HG03457 (cell line): ENCODE measurements at regions not wholly inside any gene's neighbourhood (a gene's known extent, or its start where the extent isn't known, plus 50 kb on each side); places are given as distances from the start of the nearest gene placed in this dataset.
A peak's percentile ranks its signal among the peaks of the same experiment; 100 is the strongest.
"Not testable (repeated sequence)": the region's sequence is repeated elsewhere in the genome, so short reads cannot be mapped to it uniquely, and the experiment has no call there.

Experiments
- ATAC-seq: cut with Tn5 transposase; IDR thresholded peaks from one replicate; pipeline ENCODE4 v1.9.1; 2021; ENCODE audit warnings: moderate number of reproducible peaks; ENCODE audit not compliant: unreplicated experiment

- no peak for ATAC-seq
Observed at GRCh38 chr10:80855348-80855971, 317.8 kb downstream of the SH2D4B start.

GRCh38 chr10:80856186-80856585, 318.5 kb downstream of the SH2D4B start:
- no peak for ATAC-seq

- ATAC-seq = not testable (repeated sequence)
Observed at GRCh38 chr10:80859279-80859678, 321.6 kb downstream of the SH2D4B start.

- ATAC-seq = no peak
Observed at GRCh38 chr10:80860719-80861118, 323.0 kb downstream of the SH2D4B start.

GRCh38 chr10:80861882-80862281, 324.2 kb downstream of the SH2D4B start:
- no peak for ATAC-seq

- ATAC-seq = peak; percentile 91
Observed at GRCh38 chr10:80870282-80870681, 332.6 kb downstream of the SH2D4B start.

- ATAC-seq = peak; percentile 71
Observed at GRCh38 chr10:80871083-80871482, 333.4 kb downstream of the SH2D4B start.

GRCh38 chr10:80878330-80878729, 340.6 kb downstream of the SH2D4B start:
- no peak for ATAC-seq

GRCh38 chr10:80890146-80890545, 352.4 kb downstream of the SH2D4B start:
- no peak for ATAC-seq

DNA sequence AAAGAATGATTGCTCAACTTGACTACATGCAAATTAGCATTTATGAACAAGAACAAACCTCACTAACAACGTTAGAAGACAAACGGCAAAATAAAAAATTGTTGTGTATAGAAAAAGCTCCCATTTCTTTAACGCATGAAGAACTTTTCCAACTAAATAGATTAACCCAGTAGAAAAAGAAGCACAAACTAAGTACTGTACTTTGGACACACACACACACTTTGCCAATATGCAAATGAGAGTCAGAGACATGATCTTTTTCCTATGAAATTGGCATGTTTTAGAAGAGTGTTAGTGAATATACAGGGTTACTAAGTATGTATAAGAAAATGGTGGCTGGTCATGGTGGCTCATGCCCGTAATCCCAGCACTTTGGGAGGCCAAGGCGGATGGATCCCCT, 355.6 kb downstream of the SH2D4B start:
- no peak for ATAC-seq

- ATAC-seq = no peak
Observed at GRCh38 chr10:80894311-80894791, 356.6 kb downstream of the SH2D4B start.

- no peak for ATAC-seq
Observed at GRCh38 chr10:80894797-80895467, 357.2 kb downstream of the SH2D4B start.

DNA sequence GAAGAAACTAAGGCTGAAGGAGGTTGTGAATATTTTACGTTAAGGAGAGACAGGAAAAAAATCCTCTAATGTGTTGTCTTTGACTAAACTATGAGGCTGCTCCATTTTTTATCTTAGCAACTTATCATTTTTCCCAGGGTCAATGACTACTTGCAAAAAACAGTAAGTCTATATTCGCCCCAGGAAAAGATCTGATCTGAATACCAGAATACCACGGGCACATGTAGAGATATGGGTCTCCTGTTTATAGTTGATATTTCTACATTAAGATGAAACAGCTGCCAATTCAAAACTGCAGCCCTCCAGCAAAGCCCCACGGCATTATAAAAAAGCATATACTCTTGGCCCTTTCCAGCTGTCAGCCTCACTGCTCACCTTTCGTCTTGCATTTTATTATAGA, 358.4 kb downstream of the SH2D4B start:
- ATAC-seq = no peak

GRCh38 chr10:80896959-80897358, 359.3 kb downstream of the SH2D4B start:
- no peak for ATAC-seq

GRCh38 chr10:80900661-80901060, 363.0 kb downstream of the SH2D4B start:
- no peak for ATAC-seq

- ATAC-seq = no peak
Observed at GRCh38 chr10:80908611-80909010, 370.9 kb downstream of the SH2D4B start.

DNA sequence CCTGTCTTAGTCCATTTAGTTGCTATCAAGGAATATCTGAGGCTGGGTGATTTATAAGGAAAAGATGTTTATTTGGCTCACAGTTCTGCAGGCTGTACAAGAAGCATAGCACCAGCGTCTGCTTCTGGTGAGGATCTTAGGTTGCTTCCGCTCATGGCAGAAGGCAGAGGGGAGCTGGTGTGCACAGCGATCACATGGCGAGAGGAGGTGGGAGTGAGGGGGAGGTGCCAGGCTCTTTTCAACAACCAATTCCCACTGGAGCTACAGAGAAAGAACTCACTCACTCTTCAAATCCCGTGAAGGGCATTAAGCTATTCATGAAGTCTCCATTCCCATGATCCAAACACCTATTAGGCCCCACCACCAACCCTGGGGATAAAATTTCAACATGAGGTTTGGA, 371.6 kb downstream of the SH2D4B start:
- ATAC-seq = no peak

GRCh38 chr10:80917636-80918035, 379.9 kb downstream of the SH2D4B start:
- no peak for ATAC-seq

GRCh38 chr10:80921032-80921431, 383.3 kb downstream of the SH2D4B start:
- ATAC-seq = no peak

DNA sequence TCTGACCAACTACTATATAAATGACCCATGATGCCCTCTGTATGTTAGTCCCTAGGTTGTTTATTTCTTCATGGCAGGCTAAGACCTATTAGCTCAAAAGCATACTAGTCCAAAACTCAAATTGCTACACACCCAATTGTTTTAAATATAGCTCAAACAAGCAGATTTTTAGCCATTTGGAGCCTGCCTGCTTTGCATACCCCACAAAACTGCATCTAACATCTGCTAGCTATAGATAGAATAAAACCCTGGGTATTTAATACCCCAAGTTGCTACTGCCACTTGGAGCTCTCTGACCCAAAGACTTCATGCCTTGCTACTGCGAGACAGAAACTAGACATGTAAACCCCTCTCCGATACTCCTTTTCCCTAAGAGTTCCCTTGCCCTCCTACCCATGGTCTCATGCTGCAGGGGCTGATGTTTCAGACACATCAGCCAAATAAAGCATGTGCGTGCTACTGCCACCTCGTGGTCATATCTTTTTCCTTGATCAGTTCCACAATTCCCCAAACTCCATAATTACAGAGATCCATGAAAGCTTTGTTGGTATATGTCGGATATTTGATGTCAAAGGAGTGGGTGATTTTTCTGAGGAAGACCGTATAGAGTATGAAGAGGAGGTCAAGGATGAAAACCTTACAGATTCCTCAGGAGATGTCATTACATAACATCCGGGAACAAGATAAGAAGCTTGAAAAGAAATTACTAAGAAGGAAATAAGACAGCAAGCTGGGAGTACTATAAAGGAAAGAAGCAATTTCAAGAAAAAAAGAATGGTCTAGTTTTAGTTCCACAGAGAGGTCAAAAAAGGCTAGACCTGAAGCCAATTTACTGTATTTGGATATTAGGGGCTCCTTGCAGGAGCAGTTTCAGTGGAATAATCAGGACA, 386.6 kb downstream of the SH2D4B start:
- ATAC-seq = no peak

DNA sequence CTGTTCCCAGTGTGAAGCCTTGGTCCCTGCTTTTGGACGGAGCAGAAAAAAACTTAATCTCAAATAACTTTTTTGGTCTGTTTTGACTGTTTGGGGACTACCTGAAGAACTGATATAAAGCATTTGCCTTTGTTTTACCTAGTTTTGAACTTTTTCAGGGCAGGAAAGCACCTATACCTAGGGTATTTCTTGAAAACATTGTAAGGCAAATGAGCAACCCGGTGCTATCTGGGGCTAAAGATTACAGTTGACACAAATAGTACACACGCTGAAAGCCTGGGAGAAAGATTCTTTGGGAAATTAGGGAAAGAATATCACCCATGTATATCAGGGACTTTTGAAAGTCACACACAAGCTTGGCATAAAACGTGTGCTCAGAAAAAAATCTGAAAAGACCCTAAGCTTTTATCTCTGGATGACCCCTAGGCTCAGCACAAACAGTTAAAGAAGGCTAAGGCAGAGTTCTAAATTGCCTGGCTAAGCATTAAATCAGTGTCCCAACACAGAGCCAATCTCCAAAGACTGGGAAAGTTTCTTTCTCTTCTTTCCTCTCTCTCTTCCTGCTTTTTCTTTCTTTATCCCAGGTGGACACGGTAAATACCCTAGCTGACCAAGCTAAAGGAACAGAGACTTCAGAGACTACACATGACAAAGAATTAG, 389.8 kb downstream of the SH2D4B start:
- no peak for ATAC-seq
